IMR-90 (cell line): ENCODE measurements at regions not wholly inside any gene's neighbourhood (a gene's known extent, or its start where the extent isn't known, plus 50 kb on each side); places are given as distances from the start of the nearest gene placed in this dataset.
"Not testable (repeated sequence)": the region's sequence is repeated elsewhere in the genome, so short reads cannot be mapped to it uniquely, and the experiment has no call there.

Experiments
- ATAC-seq: fragments of 200-7000 bp; cut with Tn5 transposase; 2 replicates; pipeline ENCODE4 v1.9.1; 2020; ENCODE audit warnings: low read depth, mild to moderate bottlenecking, moderate library complexity
- BruUV-seq: library from RNA; stranded (reverse); fragments of 400-500 nt; replicated peaks from 2 replicates; lab custom pipeline; 2021; lab: Mats Ljungman, UMichigan
- CTCF ChIA-PET: fragments of 300-600 bp; formaldehyde crosslinking; extraction: SDS; loops from one replicate; lab custom pipeline; 2021; ENCODE audit warnings: antibody characterized with exemption; lab: Yijun Ruan, JAX
- POLR2A ChIA-PET: fragments of 300-600 bp; sonication (Branson Sonifier 250); formaldehyde crosslinking; loops from one replicate; lab custom pipeline; 2022; ENCODE audit warnings: antibody characterized with exemption; ENCODE audit not compliant: unreplicated experiment; lab: Charles Lee
- DNase-seq: peaks from one replicate; pipeline ENCODE4 v3.0.0; 2013
- H2AFZ ChIP-seq: replicated peaks from 2 replicates; pipeline ENCODE3; 2013; ENCODE audit warnings: low read length, mild to moderate bottlenecking; ENCODE audit not compliant: poor library complexity
- H2AK5ac ChIP-seq: 2 replicates; pipeline ENCODE4 v1.6.1; 2013; ENCODE audit warnings: low read depth, low read length, inconsistent platforms
- H2AK9ac ChIP-seq: replicated peaks from 2 replicates; pipeline ENCODE3; 2013; ENCODE audit warnings: mild to moderate bottlenecking, low read depth, low read length, moderate library complexity; ENCODE audit not compliant: poor library complexity
- H2BK120ac ChIP-seq: 2 replicates; pipeline ENCODE4 v1.6.1; 2013; ENCODE audit warnings: low read depth, low read length, inconsistent platforms
- H2BK15ac ChIP-seq: 3 replicates; pipeline ENCODE4 v1.6.1; 2013; ENCODE audit warnings: low read depth, low read length, inconsistent platforms
- H2BK20ac ChIP-seq: 2 replicates; pipeline ENCODE4 v1.6.1; 2013; ENCODE audit warnings: low read depth, mild to moderate bottlenecking, inconsistent platforms, low read length, moderate library complexity
- H2BK5ac ChIP-seq: 2 replicates; pipeline ENCODE4 v1.6.1; 2013; ENCODE audit warnings: mild to moderate bottlenecking, low read depth, low read length, inconsistent platforms; ENCODE audit not compliant: poor library complexity, severe bottlenecking
- H3K14ac ChIP-seq: replicated peaks from 2 replicates; pipeline ENCODE4 v1.6.1; 2013; ENCODE audit warnings: low read depth, low read length, inconsistent platforms
- H3K18ac ChIP-seq: 2 replicates; pipeline ENCODE4 v1.6.1; 2013; ENCODE audit warnings: low read depth, low read length, control low read depth
- H3K23ac ChIP-seq: 2 replicates; pipeline ENCODE4 v1.6.1; 2013; ENCODE audit warnings: low read depth, low read length, inconsistent platforms
- H3K27ac ChIP-seq: 2 replicates; pipeline ENCODE4 v1.5.1; 2013; ENCODE audit warnings: mild to moderate bottlenecking, control low read depth, low read length; ENCODE audit not compliant: insufficient read depth
- H3K27me3 ChIP-seq: 2 replicates; pipeline ENCODE4 v1.6.1; 2013; ENCODE audit warnings: low read length; ENCODE audit not compliant: control insufficient read depth, insufficient read depth
- H3K36me3 ChIP-seq: 2 replicates; pipeline ENCODE4 v1.6.1; 2013; ENCODE audit warnings: low read length, mixed read lengths; ENCODE audit not compliant: control insufficient read depth, insufficient read depth
- H3K4ac ChIP-seq: 2 replicates; pipeline ENCODE4 v1.6.1; 2013; ENCODE audit warnings: low read depth, low read length, inconsistent platforms
- H3K4me1 ChIP-seq: 2 replicates; pipeline ENCODE4 v1.6.1; 2013; ENCODE audit warnings: low read length, mixed read lengths; ENCODE audit not compliant: control insufficient read depth, insufficient read depth
- H3K4me2 ChIP-seq: 2 replicates; pipeline ENCODE4 v1.6.1; 2013; ENCODE audit warnings: low read depth, mild to moderate bottlenecking, control low read depth, low read length, moderate library complexity
- H3K4me3 ChIP-seq: 2 replicates; pipeline ENCODE4 v1.5.1; 2013; ENCODE audit warnings: low read depth, mild to moderate bottlenecking, control low read depth, low read length, moderate library complexity; ENCODE audit not compliant: insufficient read depth
- H3K56ac ChIP-seq: 2 replicates; pipeline ENCODE4 v1.6.1; 2013; ENCODE audit warnings: low read length, inconsistent platforms; ENCODE audit not compliant: insufficient read depth; ENCODE audit errors: extremely low read depth
- H3K79me1 ChIP-seq, 2 experiments: 2 replicates each; pipeline ENCODE4 v1.6.1; 2013; ENCODE audit warnings: low read length in 2 of 2, inconsistent platforms in 1 of 2, low read depth in 1 of 2
- H3K9ac ChIP-seq: 2 replicates; pipeline ENCODE4 v1.6.1; 2013; ENCODE audit warnings: low read depth, low read length, control low read depth
- H3K9me1 ChIP-seq: 2 replicates; pipeline ENCODE4 v1.6.1; 2013; ENCODE audit warnings: low read length, inconsistent platforms; ENCODE audit not compliant: insufficient read depth
- H3K9me3 ChIP-seq: 2 replicates; pipeline ENCODE4 v1.6.1; 2013; ENCODE audit warnings: low read length; ENCODE audit not compliant: control insufficient read depth, insufficient read depth
- H4K20me1 ChIP-seq: 2 replicates; pipeline ENCODE4 v1.6.1; 2013; ENCODE audit warnings: low read length, inconsistent platforms; ENCODE audit not compliant: insufficient read depth
- H4K5ac ChIP-seq: 2 replicates; pipeline ENCODE4 v1.6.1; 2013; ENCODE audit warnings: mild to moderate bottlenecking, low read depth, low read length, control low read depth
- H4K8ac ChIP-seq, 2 experiments: 2 replicates each; pipeline ENCODE4 v1.6.1; 2013; ENCODE audit warnings: low read depth in 2 of 2, low read length in 2 of 2, control low read depth in 1 of 2, inconsistent platforms in 1 of 2
- H4K91ac ChIP-seq: 2 replicates; pipeline ENCODE4 v1.6.1; 2013; ENCODE audit warnings: low read depth, low read length, inconsistent platforms; ENCODE audit not compliant: insufficient read depth
- ELK1 ChIP-seq: fragments of 150-350 bp; IDR thresholded peaks from 2 replicates; pipeline ENCODE4 v1.6.1; 2016; ENCODE audit warnings: low read depth, mild to moderate bottlenecking, low read length, moderate library complexity, borderline replicate concordance
- POLR2A ChIP-seq: IDR thresholded peaks from 2 replicates; pipeline ENCODE4 v1.6.1; 2012; ENCODE audit warnings: mild to moderate bottlenecking, low read depth, low read length
- USF2 ChIP-seq: fragments of 150-350 bp; IDR thresholded peaks from 2 replicates; pipeline ENCODE4 v1.6.1; 2017; ENCODE audit warnings: mild to moderate bottlenecking, antibody characterized with exemption, low read length, low read depth
- WGBS, 2 experiments: methylation state at CpG; one replicate each; pipeline versions ENCODE4 v1.1.5 to v1.1.7; 2013; ENCODE audit warnings: missing lambda C conversion rate in 2 of 2; ENCODE audit not compliant: insufficient read length in 1 of 2; ENCODE audit errors: extremely low coverage in 2 of 2; 5-methylcytosine and 5-hydroxymethylcytosine counted together
- dilution Hi-C: fragments of 300-500 bp; cut with HindIII; formaldehyde crosslinking; loops from one replicate; pipeline ENCODE4 v1.14.3; 2018; ENCODE audit warnings: low sequenced_read_pairs; ENCODE audit not compliant: unreplicated experiment
- in situ Hi-C: fragments of 300-500 bp; cut with MboI; formaldehyde crosslinking; loops from 3 replicates; pipeline ENCODE4 v1.14.3; 2019; ENCODE audit warnings: low sequenced_read_pairs, inconsistent platforms, mixed read lengths
- intact Hi-C: fragments of 100-400 bp; cut with micrococcal nuclease; formaldehyde crosslinking; loops from 2 replicates; pipeline ENCODE4 v1.10.0; 2022

- DNase-seq (no peak), ATAC-seq (no peak)
- no CpG with 5 or more reads among the region's 2 CpGs for WGBS, 2 experiments
- ChIA-PET POLR2A (no interaction called here), CTCF (interaction anchor here (0.6 kb wide), 1 partner anchor 8 kb away, joined by 3 read pairs; no protein-coding TSS in a partner anchor)
- intact Hi-C loops = no loop called here
- no peak overlapping the region for H2BK15ac ChIP-seq
- no peaks in the 10 kb centered on the region for H3K9me1 ChIP-seq
- H4K20me1 ChIP-seq = no peaks in the 10 kb centered on the region
- no peak overlapping the region for H2AFZ ChIP-seq
- no peak overlapping the region for H3K23ac ChIP-seq
- H3K4me1 ChIP-seq = no peaks in the 10 kb centered on the region
- in situ Hi-C loops = no loop called here
- no peak overlapping the region for H3K9ac ChIP-seq
- H3K4ac ChIP-seq = no peak overlapping the region
- H3K18ac ChIP-seq = no peak overlapping the region
- no peak overlapping the region for H4K8ac ChIP-seq
- no TSS peak for BruUV-seq
- H4K91ac ChIP-seq = no peak overlapping the region
- no peak overlapping the region for H2AK9ac ChIP-seq
- H3K4me2 ChIP-seq = no peak overlapping the region
- no peaks in the 10 kb centered on the region for H3K27me3 ChIP-seq
- H3K79me1 ChIP-seq = no peaks in the 10 kb centered on the region
- no peak overlapping the region for H2BK5ac ChIP-seq
- no peak overlapping the region for H4K5ac ChIP-seq
- H2AK5ac ChIP-seq = no peak overlapping the region
- no peak for TF ChIP-seq USF2
- no peak for TF ChIP-seq POLR2A
- TF ChIP-seq ELK1 = no peak
- dilution Hi-C loops = no loop called here
- H3K36me3 ChIP-seq = no peaks in the 10 kb centered on the region
- no peak overlapping the region for H2BK120ac ChIP-seq
- H2BK20ac ChIP-seq = no peak overlapping the region
- H3K27ac ChIP-seq = no peak overlapping the region
- H3K56ac ChIP-seq = no peak overlapping the region
- no peak overlapping the region for H3K4me3 ChIP-seq
- H3K9me3 ChIP-seq = no peaks in the 10 kb centered on the region
- no peak overlapping the region for H3K14ac ChIP-seq
These were observed 172.8 kb downstream of the TEX13C start for GRCh38 chrX:125492439-125492838.

- H4K20me1 ChIP-seq, H2AK5ac ChIP-seq, H2BK120ac ChIP-seq, H4K8ac ChIP-seq, H3K9ac ChIP-seq, POLR2A ChIA-PET, H4K5ac ChIP-seq, BruUV-seq, H3K14ac ChIP-seq, H2BK5ac ChIP-seq, H2AFZ ChIP-seq, H3K27me3 ChIP-seq, H3K23ac ChIP-seq, H3K4me1 ChIP-seq, H3K36me3 ChIP-seq, intact Hi-C loops, H3K9me1 ChIP-seq, H3K9me3 ChIP-seq, H3K27ac ChIP-seq, H3K56ac ChIP-seq, ATAC-seq, H2BK15ac ChIP-seq, in situ Hi-C loops, DNase-seq, H3K4me3 ChIP-seq, H3K18ac ChIP-seq, CTCF ChIA-PET, H2BK20ac ChIP-seq, H4K91ac ChIP-seq, H2AK9ac ChIP-seq, H3K4me2 ChIP-seq, H3K4ac ChIP-seq, dilution Hi-C loops, H3K79me1 ChIP-seq: not testable (repeated sequence)
- 0% methylated on average over 1 of the region's 2 CpGs; no CpG with 5 or more reads in 1 of the 2 experiments for WGBS, 2 experiments
These were observed 173.3 kb downstream of the TEX13C start for GRCh38 chrX:125493004-125493403.
